ENCODE measurements at regions not wholly inside any gene's neighbourhood (a gene's known extent, or its start where the extent isn't known, plus 50 kb on each side); places are given as distances from the start of the nearest gene placed in this dataset.

DNA sequence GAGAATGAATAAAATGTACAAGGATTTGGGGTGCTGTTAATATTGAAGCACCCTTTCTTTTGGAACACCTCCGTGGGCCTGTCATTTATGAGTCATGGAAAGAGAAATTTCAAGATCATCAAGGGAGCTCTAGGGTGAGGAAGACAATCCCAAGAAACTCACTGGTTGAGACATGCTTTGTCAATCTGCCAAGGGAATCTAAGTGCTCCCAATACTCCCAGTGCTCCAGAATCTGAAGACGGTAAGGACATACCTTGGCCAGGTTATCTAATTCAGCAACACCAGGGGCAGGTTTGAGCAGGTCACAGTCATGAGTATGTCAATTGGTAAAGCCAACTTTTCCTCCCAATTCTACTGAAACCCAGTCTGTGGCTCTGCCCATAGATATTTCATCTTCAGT, 556.4 kb upstream of the CPEB2 start:
- Histone ChIP-seq H3K4me3 (no peak overlapping the region), H3K36me3 (ENCODE audit: insufficient read depth in 1 of 2, low read depth in 1 of 2) (no peaks in the 10 kb centered on the region), H3K9me3 (no peaks in the 10 kb centered on the region), H3K4me1 (no peaks in the 10 kb centered on the region), H3K27me3 (ENCODE audit: insufficient read depth in 3 of 3, low read length in 2 of 3) (no peaks in the 10 kb centered on the region), H3K27ac (no peak overlapping the region)
- TF ChIP-seq, protein P1, sequence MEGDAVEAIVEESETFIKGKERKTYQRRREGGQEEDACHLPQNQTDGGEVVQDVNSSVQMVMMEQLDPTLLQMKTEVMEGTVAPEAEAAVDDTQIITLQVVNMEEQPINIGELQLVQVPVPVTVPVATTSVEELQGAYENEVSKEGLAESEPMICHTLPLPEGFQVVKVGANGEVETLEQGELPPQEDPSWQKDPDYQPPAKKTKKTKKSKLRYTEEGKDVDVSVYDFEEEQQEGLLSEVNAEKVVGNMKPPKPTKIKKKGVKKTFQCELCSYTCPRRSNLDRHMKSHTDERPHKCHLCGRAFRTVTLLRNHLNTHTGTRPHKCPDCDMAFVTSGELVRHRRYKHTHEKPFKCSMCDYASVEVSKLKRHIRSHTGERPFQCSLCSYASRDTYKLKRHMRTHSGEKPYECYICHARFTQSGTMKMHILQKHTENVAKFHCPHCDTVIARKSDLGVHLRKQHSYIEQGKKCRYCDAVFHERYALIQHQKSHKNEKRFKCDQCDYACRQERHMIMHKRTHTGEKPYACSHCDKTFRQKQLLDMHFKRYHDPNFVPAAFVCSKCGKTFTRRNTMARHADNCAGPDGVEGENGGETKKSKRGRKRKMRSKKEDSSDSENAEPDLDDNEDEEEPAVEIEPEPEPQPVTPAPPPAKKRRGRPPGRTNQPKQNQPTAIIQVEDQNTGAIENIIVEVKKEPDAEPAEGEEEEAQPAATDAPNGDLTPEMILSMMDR (IDR thresholded peaks at IDR 0.05): no peak
- no peak for ATAC-seq
- intact Hi-C loops (cut with DNase I): no loop called here
- 74 to 87% (median 86%) methylated on average over 2 of the region's 2 CpGs for WGBS, 3 donors
- DNase-seq: no peak

DNA sequence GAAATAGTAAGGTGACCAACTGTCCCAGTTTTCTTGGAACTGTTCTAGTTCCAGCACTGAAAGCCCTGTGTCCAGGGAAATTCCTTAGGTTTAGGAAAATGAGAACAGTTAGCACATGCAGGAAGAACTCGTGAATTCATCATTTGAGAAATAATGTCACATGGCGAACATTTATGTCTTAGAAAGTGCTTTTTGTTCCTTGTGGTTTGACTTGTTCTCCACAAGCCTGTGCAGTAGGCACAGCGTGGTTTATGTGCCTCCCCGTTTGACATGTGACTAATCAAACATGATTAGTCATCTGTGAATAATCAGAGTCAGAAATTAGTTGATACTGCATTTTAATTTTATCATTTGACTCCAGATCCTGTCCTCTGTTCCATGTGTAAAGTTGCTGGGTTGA, 556.0 kb upstream of the CPEB2 start:
- no peak overlapping the region for H3K27ac ChIP-seq
- H3K4me1 ChIP-seq: no peaks in the 10 kb centered on the region
- ATAC-seq (no peak), DNase-seq (no peak)
- TF ChIP-seq, protein P1 (IDR thresholded peaks at IDR 0.05): no peak
- H3K36me3 ChIP-seq (ENCODE audit: insufficient read depth in 1 of 2, low read depth in 1 of 2): no peaks in the 10 kb centered on the region
- no peak overlapping the region for H3K4me3 ChIP-seq
- no peaks in the 10 kb centered on the region for H3K9me3 ChIP-seq
- intact Hi-C loops (cut with DNase I): no loop called here
- H3K27me3 ChIP-seq (ENCODE audit: insufficient read depth in 3 of 3, low read length in 2 of 3): no peaks in the 10 kb centered on the region
- 48 to 52% (median 51%) methylated on average over 4 of the region's 4 CpGs for WGBS, 3 donors

DNA sequence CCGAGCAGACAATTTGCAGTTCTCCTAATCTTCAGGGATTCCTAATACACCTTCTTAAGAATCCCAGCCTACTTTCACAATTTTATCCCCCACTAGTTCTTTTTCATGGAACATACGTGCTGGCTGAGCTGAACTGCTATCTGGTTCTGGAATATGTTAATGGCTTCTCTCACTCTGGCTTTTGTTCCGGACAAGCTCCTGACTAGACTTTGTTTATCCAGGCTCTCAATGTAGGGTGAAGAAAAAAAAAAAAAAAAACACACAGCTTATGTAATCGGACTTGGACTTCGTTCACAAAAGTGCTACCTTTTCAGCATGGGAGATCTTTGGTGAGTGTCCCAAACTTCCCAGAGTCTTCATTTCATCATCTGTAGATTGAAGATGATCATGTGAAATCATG, 555.4 kb upstream of the CPEB2 start:
- Histone ChIP-seq H3K36me3 (ENCODE audit: insufficient read depth in 1 of 2, low read depth in 1 of 2) (no peaks in the 10 kb centered on the region), H3K4me3 (no peak overlapping the region), H3K27ac (no peak overlapping the region), H3K27me3 (ENCODE audit: insufficient read depth in 3 of 3, low read length in 2 of 3) (no peaks in the 10 kb centered on the region), H3K4me1 (no peaks in the 10 kb centered on the region), H3K9me3 (no peaks in the 10 kb centered on the region)
- ATAC-seq (no peak), DNase-seq (no peak)
- WGBS, 3 donors: 68 to 70% (median 68%) methylated on average over 5 of the region's 5 CpGs
- TF ChIP-seq, protein P1 (IDR thresholded peaks at IDR 0.05): no peak
- intact Hi-C loops (cut with DNase I): no loop called here

- ATAC-seq: no peak
- no peak overlapping the region for H3K4me3 ChIP-seq
- no peaks in the 10 kb centered on the region for H3K9me3 ChIP-seq
- intact Hi-C loops (cut with DNase I): no loop called here
- H3K36me3 ChIP-seq (ENCODE audit: insufficient read depth in 1 of 2, low read depth in 1 of 2): no peaks in the 10 kb centered on the region
- no peak overlapping the region for H3K27ac ChIP-seq
- H3K4me1 ChIP-seq: no peaks in the 10 kb centered on the region
- 60 to 87% (median 61%) methylated on average over 2 of the region's 2 CpGs for WGBS, 3 donors
- no peaks in the 10 kb centered on the region for H3K27me3 ChIP-seq (ENCODE audit: insufficient read depth in 3 of 3, low read length in 2 of 3)
- no peak for DNase-seq
- TF ChIP-seq, protein P1 (IDR thresholded peaks at IDR 0.05): no peak
Measured at GRCh38 chr4:14449308-14449707, 553.0 kb upstream of the CPEB2 start.

- H3K27me3 ChIP-seq (ENCODE audit: insufficient read depth in 3 of 3, low read length in 2 of 3): no peaks in the 10 kb centered on the region
- DNase-seq (no peak), ATAC-seq (no peak)
- no peak overlapping the region for H3K27ac ChIP-seq
- H3K4me3 ChIP-seq: no peak overlapping the region
- TF ChIP-seq, protein P1 (IDR thresholded peaks at IDR 0.05): no peak
- no peaks in the 10 kb centered on the region for H3K9me3 ChIP-seq
- no peaks in the 10 kb centered on the region for H3K4me1 ChIP-seq
- WGBS, 3 donors: 93 to 96% (median 96%) methylated on average over 12 of the region's 12 CpGs
- H3K36me3 ChIP-seq (ENCODE audit: insufficient read depth in 1 of 2, low read depth in 1 of 2): no peaks in the 10 kb centered on the region
- intact Hi-C loops (cut with DNase I): no loop called here
Measured at GRCh38 chr4:14452001-14452400, 550.3 kb upstream of the CPEB2 start.
